Thyroid gland (tissue), 4 donors: ENCODE measurements at regions not wholly inside any gene's neighbourhood (a gene's known extent, or its start where the extent isn't known, plus 50 kb on each side); places are given as distances from the start of the nearest gene placed in this dataset.

Source experiments
- DNase-seq, 2 donors: peaks; one replicate each; pipeline ENCODE4 v3.0.0-alpha.2; 2019
- H3K27ac ChIP-seq, 3 donors: fragments of 200-600 bp; sonication (generic); 1 replicate in 2 of 3; 2 replicates in 1 of 3; pipeline ENCODE4 v1.5.1; 2016 to 2019; ENCODE audit warnings: mild to moderate bottlenecking in 1 of 3, moderate library complexity in 1 of 3
- H3K27me3 ChIP-seq: fragments of 200-600 bp; sonication (generic); one replicate; pipeline ENCODE4 v1.5.1; 2019
- H3K36me3 ChIP-seq, 2 donors: fragments of 200-600 bp; sonication (generic); one replicate each; pipeline ENCODE4 v1.5.1; 2016 to 2019
- H3K4me1 ChIP-seq, 2 donors: fragments of 200-600 bp; sonication (generic); one replicate each; pipeline ENCODE4 v1.5.1; 2017 to 2019
- H3K4me3 ChIP-seq, 3 donors: fragments of 200-600 bp; sonication (generic); replicated peaks in 1 of 3; 1 replicate in 2 of 3; 2 replicates in 1 of 3; pipeline ENCODE4 v1.5.1; 2016; ENCODE audit warnings: mild to moderate bottlenecking in 1 of 3
- H3K9me3 ChIP-seq: fragments of 200-600 bp; sonication (generic); one replicate; pipeline ENCODE4 v1.5.1; 2017
- CTCF ChIP-seq, 6 experiments: fragments of 200-600 bp in 3 of 6; fragments of 450-650 bp in 3 of 6; sonication (generic) in 3 of 6; IDR thresholded peaks; one replicate each; pipeline ENCODE4 v1.5.1; 2016 to 2019; ENCODE audit warnings: antibody characterized with exemption in 6 of 6, mild to moderate bottlenecking in 2 of 6, inconsistent platforms in 1 of 6, moderate library complexity in 1 of 6
- POLR2A ChIP-seq, 2 donors: fragments of 450-650 bp; IDR thresholded peaks; one replicate each; pipeline ENCODE4 v1.6.1; 2017; ENCODE audit warnings: antibody characterized with exemption in 2 of 2, mild to moderate bottlenecking in 2 of 2, moderate library complexity in 1 of 2
- WGBS, 2 donors: methylation state at CpG; one replicate each; pipeline ENCODE4 v1.1.5; 2017; 5-methylcytosine and 5-hydroxymethylcytosine counted together
- intact Hi-C: fragments of 100-400 bp; cut with DNase I; formaldehyde crosslinking; loops from one replicate; pipeline ENCODE4 v1.15.1; 2023

- 87 to 92% methylated on average over 4 of the region's 4 CpGs for WGBS, 2 donors
- intact Hi-C loops = no loop called here
- peaks cover 3 to 20% of the 10 kb centered on the region in 2 donors for H3K4me1 ChIP-seq
- H3K27me3 ChIP-seq = no peaks in the 10 kb centered on the region
- no peak overlapping the region for H3K4me3 ChIP-seq
- DNase-seq = no peak
- no peak overlapping the region for H3K27ac ChIP-seq
- no peaks in the 10 kb centered on the region for H3K36me3 ChIP-seq
- no peaks in the 10 kb centered on the region for H3K9me3 ChIP-seq
- TF ChIP-seq POLR2A (IDR thresholded peaks at IDR 0.05) (no peak), CTCF (IDR thresholded peaks at IDR 0.05) (no peak)
Observed at GRCh38 chr19:33872445-33873320, 76.0 kb downstream of the KCTD15 start.

DNA sequence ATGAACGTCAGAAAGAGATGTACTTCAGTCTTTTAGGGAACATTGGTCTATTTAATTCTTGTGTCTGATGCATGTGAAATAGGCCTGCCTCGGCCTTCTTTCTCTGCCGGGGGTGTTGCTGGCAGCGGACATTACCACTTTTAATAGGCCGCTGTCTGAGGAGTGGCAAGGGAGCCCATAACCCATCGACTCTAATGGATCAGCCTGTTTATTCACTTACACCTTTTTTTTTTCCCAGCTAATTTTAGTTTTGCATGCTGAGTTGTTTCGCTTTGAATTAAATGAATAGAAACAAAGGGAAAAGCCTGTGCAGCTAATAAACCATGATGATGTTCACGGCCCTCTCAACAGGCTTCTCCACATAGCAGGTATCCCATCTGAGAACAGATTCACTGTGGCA is 78.4 kb downstream of the KCTD15 start:
- Histone ChIP-seq H3K36me3 (no peaks in the 10 kb centered on the region), H3K4me3 (no peak overlapping the region), H3K9me3 (no peaks in the 10 kb centered on the region), H3K4me1 (peaks cover 16 to 32% of the 10 kb centered on the region in 2 donors), H3K27ac (peak overlapping the region in 1 of 3 donors; percentile 36), H3K27me3 (no peaks in the 10 kb centered on the region)
- TF ChIP-seq CTCF (IDR thresholded peaks at IDR 0.05) (no peak), POLR2A (IDR thresholded peaks at IDR 0.05) (no peak)
- DNase-seq = no peak
- intact Hi-C loops = no loop called here
- WGBS, 2 donors = 77 to 86% methylated on average over 8 of the region's 8 CpGs

DNA sequence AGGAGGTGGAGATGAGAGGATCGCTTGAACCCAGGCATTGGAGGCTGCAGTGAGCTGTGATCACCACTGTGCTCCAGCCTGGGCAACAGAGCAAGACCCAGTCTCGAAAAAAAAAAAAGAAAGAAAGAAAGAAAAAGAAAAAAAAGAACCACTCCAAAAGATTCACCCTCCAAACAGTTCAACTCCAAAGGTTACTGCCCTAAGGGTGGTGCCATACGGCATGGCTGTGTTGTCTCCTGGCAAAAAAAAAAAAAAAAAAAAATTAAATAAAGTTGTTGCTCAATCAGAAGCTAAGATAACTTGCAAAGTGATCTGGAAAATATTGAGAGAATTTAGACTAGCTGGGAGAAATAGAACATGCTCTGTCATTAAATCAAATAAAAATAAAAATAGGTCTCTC is 79.5 kb downstream of the KCTD15 start:
- Histone ChIP-seq H3K4me3 (no peak overlapping the region), H3K9me3 (no peaks in the 10 kb centered on the region), H3K27me3 (no peaks in the 10 kb centered on the region), H3K27ac (peak overlapping the region in 2 of 3 donors; percentile 32 to 36), H3K4me1 (peaks cover 16 to 34% of the 10 kb centered on the region in 2 donors), H3K36me3 (no peaks in the 10 kb centered on the region)
- no peak for TF ChIP-seq CTCF (IDR thresholded peaks at IDR 0.05)
- TF ChIP-seq POLR2A (IDR thresholded peaks at IDR 0.05) = no peak
- intact Hi-C loops = no loop called here
- DNase-seq = no peak
- WGBS, 2 donors = 84 to 90% methylated on average over 3 of the region's 3 CpGs

DNA sequence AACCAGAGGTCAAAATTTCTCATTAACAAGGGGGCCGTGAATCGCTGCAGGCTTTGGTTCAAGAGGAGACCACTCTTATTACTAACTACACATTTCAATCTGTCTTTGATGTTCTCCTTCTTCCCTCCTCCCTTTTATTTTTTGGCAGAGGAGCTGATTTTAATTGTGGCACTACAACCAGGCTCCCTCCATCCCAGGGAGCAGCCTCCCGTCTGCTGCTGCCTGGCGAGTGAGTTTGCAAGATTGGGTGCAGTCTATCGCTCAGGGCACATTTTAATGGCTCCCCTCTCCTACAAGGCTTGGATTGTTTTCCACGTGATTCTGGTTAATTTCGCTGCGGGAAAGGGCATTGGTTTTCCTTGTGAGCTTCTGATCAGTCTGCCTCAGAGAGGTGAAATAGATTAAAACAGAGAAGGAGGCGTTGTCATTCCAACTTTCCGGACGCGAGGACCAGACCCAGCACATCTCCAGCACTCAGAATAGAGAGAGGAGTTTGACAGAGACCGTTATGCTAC is 81.4 kb downstream of the KCTD15 start:
- Histone ChIP-seq H3K4me1 (peaks cover 16 to 34% of the 10 kb centered on the region in 2 donors), H3K27me3 (no peaks in the 10 kb centered on the region), H3K27ac (peak overlapping the region in 2 of 3 donors; percentile 39 to 72), H3K4me3 (no peak overlapping the region), H3K9me3 (no peaks in the 10 kb centered on the region), H3K36me3 (no peaks in the 10 kb centered on the region)
- 74 to 83% methylated on average over 13 of the region's 13 CpGs for WGBS, 2 donors
- intact Hi-C loops = no loop called here
- TF ChIP-seq CTCF (IDR thresholded peaks at IDR 0.05) = no peak
- no peak for TF ChIP-seq POLR2A (IDR thresholded peaks at IDR 0.05)
- DNase-seq = no peak
